ENCODE measurements at regions not wholly inside any gene's neighbourhood (a gene's known extent, or its start where the extent isn't known, plus 50 kb on each side); places are given as distances from the start of the nearest gene placed in this dataset.

DNA sequence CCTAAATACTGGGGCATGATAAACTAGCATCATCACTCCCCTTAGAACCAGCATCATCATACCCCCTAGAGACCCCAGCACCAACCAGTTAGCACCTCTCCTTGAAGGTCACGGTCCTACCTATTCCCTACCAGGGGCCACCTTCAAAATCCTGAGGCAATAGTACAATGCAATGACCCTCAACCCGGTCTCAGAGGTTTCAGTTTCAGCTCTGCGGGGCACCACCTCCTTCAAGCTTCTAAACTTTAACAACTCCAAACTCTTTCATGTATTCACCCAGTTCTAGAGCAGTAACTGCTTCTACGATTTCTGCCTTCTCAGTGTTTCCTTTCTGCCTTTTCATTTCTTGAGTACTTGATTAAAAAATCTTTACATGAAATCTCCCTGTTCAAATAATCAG, 130.1 kb upstream of the EPB41L4A start:
- no peak overlapping the region for H2BK12ac ChIP-seq (ENCODE audit: low read length)
- no peaks in the 10 kb centered on the region for H3K36me3 ChIP-seq (ENCODE audit: control insufficient read depth in 1 of 2, insufficient read depth in 2 of 2, low read length in 2 of 2)
- no peak overlapping the region for H2AK5ac ChIP-seq (ENCODE audit: low read length)
- H3K9me3 ChIP-seq (ENCODE audit: insufficient read depth, low read depth, low read length): no peaks in the 10 kb centered on the region
- H3K4me1 ChIP-seq (ENCODE audit: control insufficient read depth in 1 of 2, insufficient read depth in 2 of 2, low read length in 2 of 2): no peaks in the 10 kb centered on the region
- no peak overlapping the region for H4K8ac ChIP-seq (ENCODE audit: low read depth, low read length)
- no peak overlapping the region for H3K4me2 ChIP-seq (ENCODE audit: low read length)
- no peak overlapping the region for H4K91ac ChIP-seq (ENCODE audit: low read depth, low read length)
- no peak overlapping the region for H4K12ac ChIP-seq (ENCODE audit: low read depth, low read length)
- no peaks in the 10 kb centered on the region for H3K79me1 ChIP-seq (ENCODE audit: low read length)
- DNase-seq: no peak
- H3K4ac ChIP-seq (ENCODE audit: low read depth, low read length): no peak overlapping the region
- H3K27ac ChIP-seq (ENCODE audit: low read depth, low read length): no peak overlapping the region
- H3K4me3 ChIP-seq (ENCODE audit: low read depth, low read length): no peak overlapping the region
- no peak overlapping the region for H3K9ac ChIP-seq (ENCODE audit: low read length)
- no peak overlapping the region for H3K23ac ChIP-seq (ENCODE audit: low read length)
- no CpG with 5 or more reads among the region's 4 CpGs for WGBS (ENCODE audit: extremely low coverage, insufficient coverage, insufficient read length)
- no peaks in the 10 kb centered on the region for H3K27me3 ChIP-seq (ENCODE audit: insufficient read depth, low read length)
- H3K79me2 ChIP-seq (ENCODE audit: control insufficient read depth, insufficient read depth, low read length, poor library complexity): no peaks in the 10 kb centered on the region
- no peak overlapping the region for H2BK5ac ChIP-seq (ENCODE audit: low read depth, low read length, poor library complexity)
- no peak overlapping the region for H2AFZ ChIP-seq (ENCODE audit: insufficient read depth, low read length, poor library complexity)
- no peak overlapping the region for H3K18ac ChIP-seq (ENCODE audit: low read length)
- H2BK120ac ChIP-seq (ENCODE audit: insufficient read depth, low read length, poor library complexity): no peak overlapping the region
- no peak overlapping the region for H3K14ac ChIP-seq (ENCODE audit: low read length)

DNA sequence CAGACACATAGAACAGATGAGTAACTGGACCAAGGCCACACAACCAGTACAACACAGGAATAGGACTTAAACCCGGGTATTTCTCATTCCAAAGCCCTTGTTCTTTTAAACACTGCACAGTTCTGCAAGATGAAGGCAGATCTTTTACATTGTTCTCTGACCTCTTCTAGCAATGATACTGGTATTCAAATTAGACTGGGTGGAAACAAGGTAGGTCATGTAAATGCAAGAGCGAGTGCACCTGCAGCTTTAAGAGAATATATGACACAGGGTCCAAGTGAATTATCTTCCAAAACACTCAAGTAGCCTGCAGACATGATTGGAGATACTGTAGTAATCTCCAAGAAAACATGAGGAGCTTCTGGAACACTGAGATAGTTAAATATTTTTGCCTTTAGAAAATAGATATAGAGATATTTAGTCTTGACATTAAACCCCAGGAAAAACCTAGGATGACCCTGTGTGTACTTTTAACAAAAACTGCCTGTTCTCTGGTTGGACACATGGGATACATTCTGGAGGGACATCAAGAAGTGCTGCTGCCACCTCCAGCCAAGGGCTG, 130.6 kb upstream of the EPB41L4A start:
- H3K36me3 ChIP-seq (ENCODE audit: control insufficient read depth in 1 of 2, insufficient read depth in 2 of 2, low read length in 2 of 2): no peaks in the 10 kb centered on the region
- no CpG with 5 or more reads among the region's 2 CpGs for WGBS (ENCODE audit: extremely low coverage, insufficient coverage, insufficient read length)

DNA sequence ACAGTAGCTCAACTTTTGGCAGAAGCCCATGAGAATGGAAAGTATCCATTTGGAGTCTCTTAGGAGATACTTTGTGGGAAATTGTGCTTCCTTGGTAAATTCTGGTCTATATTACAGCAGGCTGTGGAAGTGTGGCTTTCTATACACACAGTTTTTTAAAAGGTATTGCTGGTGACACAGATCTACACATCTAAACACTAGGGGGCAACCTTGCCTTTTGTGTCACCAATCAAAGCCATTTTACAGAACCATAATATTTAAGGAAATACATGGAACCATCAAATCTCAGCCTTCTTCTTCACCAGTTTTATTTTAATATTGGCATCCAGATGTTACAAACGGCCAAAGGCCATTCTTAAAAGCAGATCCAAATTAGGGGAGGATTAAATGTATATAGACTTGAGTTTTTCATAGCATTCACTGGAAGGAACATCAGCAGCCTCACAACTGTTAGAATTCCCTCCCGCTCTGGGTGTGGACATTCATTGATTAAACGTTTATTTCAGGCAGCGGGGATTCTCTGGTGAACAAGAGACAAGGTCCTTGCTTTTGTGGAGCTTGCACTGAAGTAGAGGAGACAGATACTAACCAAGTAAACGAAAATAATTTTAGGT, 132.4 kb upstream of the EPB41L4A start:
- no peak overlapping the region for H2BK120ac ChIP-seq (ENCODE audit: insufficient read depth, low read length, poor library complexity)
- H3K23ac ChIP-seq (ENCODE audit: low read length): no peak overlapping the region
- no peak overlapping the region for H3K4ac ChIP-seq (ENCODE audit: low read depth, low read length)
- DNase-seq: peak; percentile 57 to 84
- H3K14ac ChIP-seq (ENCODE audit: low read length): no peak overlapping the region
- no peak overlapping the region for H3K9ac ChIP-seq (ENCODE audit: low read length)
- H2BK5ac ChIP-seq (ENCODE audit: low read depth, low read length, poor library complexity): no peak overlapping the region
- no peaks in the 10 kb centered on the region for H3K79me1 ChIP-seq (ENCODE audit: low read length)
- no peak overlapping the region for H4K12ac ChIP-seq (ENCODE audit: low read depth, low read length)
- H3K36me3 ChIP-seq (ENCODE audit: control insufficient read depth in 1 of 2, insufficient read depth in 2 of 2, low read length in 2 of 2): no peaks in the 10 kb centered on the region
- H3K18ac ChIP-seq (ENCODE audit: low read length): no peak overlapping the region
- H3K27ac ChIP-seq (ENCODE audit: low read depth, low read length): no peak overlapping the region
- no peak overlapping the region for H4K91ac ChIP-seq (ENCODE audit: low read depth, low read length)
- H3K27me3 ChIP-seq (ENCODE audit: insufficient read depth, low read length): no peaks in the 10 kb centered on the region
- no peak overlapping the region for H2AFZ ChIP-seq (ENCODE audit: insufficient read depth, low read length, poor library complexity)
- H2AK5ac ChIP-seq (ENCODE audit: low read length): no peak overlapping the region
- peaks cover 3% of the 10 kb centered on the region for H3K9me3 ChIP-seq (ENCODE audit: insufficient read depth, low read depth, low read length)
- no peaks in the 10 kb centered on the region for H3K79me2 ChIP-seq (ENCODE audit: control insufficient read depth, insufficient read depth, low read length, poor library complexity)
- H3K4me2 ChIP-seq (ENCODE audit: low read length): no peak overlapping the region
- no CpG with 5 or more reads among the region's 5 CpGs for WGBS (ENCODE audit: extremely low coverage, insufficient coverage, insufficient read length)
- no peak overlapping the region for H3K4me3 ChIP-seq (ENCODE audit: low read depth, low read length)
- H3K4me1 ChIP-seq (ENCODE audit: control insufficient read depth in 1 of 2, insufficient read depth in 2 of 2, low read length in 2 of 2): no peaks in the 10 kb centered on the region
- no peak overlapping the region for H2BK12ac ChIP-seq (ENCODE audit: low read length)
- H4K8ac ChIP-seq (ENCODE audit: low read depth, low read length): no peak overlapping the region

More for the DNA sequence above, 130.6 kb upstream of the EPB41L4A start:
- no peak overlapping the region for H3K4ac ChIP-seq (ENCODE audit: low read depth, low read length)
- H3K18ac ChIP-seq (ENCODE audit: low read length): no peak overlapping the region
- no peak overlapping the region for H3K27ac ChIP-seq (ENCODE audit: low read depth, low read length)
- no peaks in the 10 kb centered on the region for H3K9me3 ChIP-seq (ENCODE audit: insufficient read depth, low read depth, low read length)
- H3K27me3 ChIP-seq (ENCODE audit: insufficient read depth, low read length): no peaks in the 10 kb centered on the region
- H3K4me3 ChIP-seq (ENCODE audit: low read depth, low read length): no peak overlapping the region
- no peaks in the 10 kb centered on the region for H3K4me1 ChIP-seq (ENCODE audit: control insufficient read depth in 1 of 2, insufficient read depth in 2 of 2, low read length in 2 of 2)
- no peak overlapping the region for H2AK5ac ChIP-seq (ENCODE audit: low read length)
- no peak overlapping the region for H2AFZ ChIP-seq (ENCODE audit: insufficient read depth, low read length, poor library complexity)
- no peak for DNase-seq
- H2BK12ac ChIP-seq (ENCODE audit: low read length): no peak overlapping the region
- no peaks in the 10 kb centered on the region for H3K79me2 ChIP-seq (ENCODE audit: control insufficient read depth, insufficient read depth, low read length, poor library complexity)
- no peak overlapping the region for H4K91ac ChIP-seq (ENCODE audit: low read depth, low read length)
- no peak overlapping the region for H3K9ac ChIP-seq (ENCODE audit: low read length)
- H4K12ac ChIP-seq (ENCODE audit: low read depth, low read length): no peak overlapping the region
- no peak overlapping the region for H2BK120ac ChIP-seq (ENCODE audit: insufficient read depth, low read length, poor library complexity)
- H2BK5ac ChIP-seq (ENCODE audit: low read depth, low read length, poor library complexity): no peak overlapping the region
- H3K79me1 ChIP-seq (ENCODE audit: low read length): no peaks in the 10 kb centered on the region
- no peak overlapping the region for H3K23ac ChIP-seq (ENCODE audit: low read length)
- H3K4me2 ChIP-seq (ENCODE audit: low read length): no peak overlapping the region
- no peak overlapping the region for H4K8ac ChIP-seq (ENCODE audit: low read depth, low read length)
- no peak overlapping the region for H3K14ac ChIP-seq (ENCODE audit: low read length)

DNA sequence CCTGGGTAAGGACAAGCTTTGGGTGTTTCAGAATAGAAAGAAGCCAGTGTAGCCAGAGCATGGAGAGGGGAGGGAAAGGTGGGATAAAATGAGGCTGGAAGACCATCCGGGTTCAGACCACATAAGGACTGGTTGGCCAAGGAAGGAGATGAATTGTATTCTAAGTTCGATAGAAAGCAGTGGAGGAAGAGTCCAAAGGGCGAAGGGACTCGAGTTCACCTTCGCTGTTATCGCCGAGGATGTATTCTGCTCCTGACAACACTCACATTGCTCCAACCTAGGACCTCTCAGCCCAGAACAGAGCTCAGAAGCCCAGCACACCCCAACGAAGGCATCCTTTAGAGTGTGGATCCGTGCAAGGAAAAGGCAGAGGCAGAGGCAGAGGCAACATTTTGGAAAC, 133.1 kb upstream of the EPB41L4A start:
- H3K4me1 ChIP-seq (ENCODE audit: control insufficient read depth in 1 of 2, insufficient read depth in 2 of 2, low read length in 2 of 2): no peaks in the 10 kb centered on the region
- H3K27ac ChIP-seq (ENCODE audit: low read depth, low read length): no peak overlapping the region
- H3K14ac ChIP-seq (ENCODE audit: low read length): no peak overlapping the region
- H3K4me2 ChIP-seq (ENCODE audit: low read length): no peak overlapping the region
- H3K27me3 ChIP-seq (ENCODE audit: insufficient read depth, low read length): no peaks in the 10 kb centered on the region
- no peaks in the 10 kb centered on the region for H3K36me3 ChIP-seq (ENCODE audit: control insufficient read depth in 1 of 2, insufficient read depth in 2 of 2, low read length in 2 of 2)
- no CpG with 5 or more reads among the region's 9 CpGs for WGBS (ENCODE audit: extremely low coverage, insufficient coverage, insufficient read length)
- no peak overlapping the region for H3K4ac ChIP-seq (ENCODE audit: low read depth, low read length)
- H3K9me3 ChIP-seq (ENCODE audit: insufficient read depth, low read depth, low read length): peaks cover 3% of the 10 kb centered on the region
- no peak overlapping the region for H4K8ac ChIP-seq (ENCODE audit: low read depth, low read length)
- H3K18ac ChIP-seq (ENCODE audit: low read length): no peak overlapping the region
- H3K23ac ChIP-seq (ENCODE audit: low read length): no peak overlapping the region
- no peak overlapping the region for H2AFZ ChIP-seq (ENCODE audit: insufficient read depth, low read length, poor library complexity)
- no peak overlapping the region for H3K4me3 ChIP-seq (ENCODE audit: low read depth, low read length)
- H4K91ac ChIP-seq (ENCODE audit: low read depth, low read length): no peak overlapping the region
- no peak overlapping the region for H4K12ac ChIP-seq (ENCODE audit: low read depth, low read length)
- no peak overlapping the region for H2BK12ac ChIP-seq (ENCODE audit: low read length)
- no peak overlapping the region for H2BK120ac ChIP-seq (ENCODE audit: insufficient read depth, low read length, poor library complexity)
- H3K79me2 ChIP-seq (ENCODE audit: control insufficient read depth, insufficient read depth, low read length, poor library complexity): no peaks in the 10 kb centered on the region
- no peaks in the 10 kb centered on the region for H3K79me1 ChIP-seq (ENCODE audit: low read length)
- H2BK5ac ChIP-seq (ENCODE audit: low read depth, low read length, poor library complexity): no peak overlapping the region
- H2AK5ac ChIP-seq (ENCODE audit: low read length): no peak overlapping the region
- no peak for DNase-seq
- H3K9ac ChIP-seq (ENCODE audit: low read length): no peak overlapping the region
